GM19438 (cell line): ENCODE measurements at regions not wholly inside any gene's neighbourhood (a gene's known extent, or its start where the extent isn't known, plus 50 kb on each side); places are given as distances from the start of the nearest gene placed in this dataset.
"Not testable (repeated sequence)": the region's sequence is repeated elsewhere in the genome, so short reads cannot be mapped to it uniquely, and the experiment has no call there.

ENCODE experiments used
- ATAC-seq: cut with Tn5 transposase; IDR thresholded peaks from one replicate; pipeline ENCODE4 v1.9.1; 2021; ENCODE audit warnings: low read depth; ENCODE audit not compliant: unreplicated experiment

DNA sequence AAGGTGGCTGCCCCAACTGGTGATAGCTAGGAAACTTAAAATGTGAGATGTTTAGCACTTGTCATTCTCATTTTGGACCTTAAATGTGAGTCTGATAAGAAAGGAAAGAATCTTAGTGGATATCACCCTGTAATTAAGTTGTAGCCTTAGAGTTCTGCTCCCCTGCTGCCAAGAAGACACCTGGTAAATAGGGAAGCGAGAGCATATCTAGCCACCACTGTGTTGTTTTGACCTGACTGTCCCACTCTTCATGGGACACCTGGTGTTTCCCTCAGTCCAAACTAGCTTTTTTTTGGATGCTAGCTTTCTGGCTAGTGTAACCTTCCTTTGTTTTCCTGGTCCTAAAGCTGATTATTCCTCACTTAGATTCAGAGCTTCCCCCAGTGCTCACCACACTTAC lies 357.6 kb downstream of the RAD51AP2 start:
- ATAC-seq: peak; percentile 96

DNA sequence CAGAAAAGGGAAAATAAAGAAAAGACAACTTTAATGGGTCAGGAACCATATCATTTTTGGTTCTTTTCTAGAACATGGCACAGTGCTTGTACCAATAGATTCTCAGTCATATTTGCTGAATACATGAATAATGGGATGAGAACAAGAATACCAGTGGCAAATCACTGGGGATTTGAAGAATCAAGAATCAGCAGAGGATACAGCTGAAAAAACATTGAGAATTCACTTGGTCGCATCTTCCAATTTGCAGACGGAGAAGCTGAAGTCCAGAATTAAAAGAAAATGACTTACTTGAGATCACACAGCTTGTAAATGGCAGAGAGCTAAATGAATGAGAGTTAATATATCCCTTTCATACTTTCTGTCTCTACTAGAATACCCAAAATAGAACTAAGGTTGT lies 362.2 kb downstream of the RAD51AP2 start:
- ATAC-seq: no peak

DNA sequence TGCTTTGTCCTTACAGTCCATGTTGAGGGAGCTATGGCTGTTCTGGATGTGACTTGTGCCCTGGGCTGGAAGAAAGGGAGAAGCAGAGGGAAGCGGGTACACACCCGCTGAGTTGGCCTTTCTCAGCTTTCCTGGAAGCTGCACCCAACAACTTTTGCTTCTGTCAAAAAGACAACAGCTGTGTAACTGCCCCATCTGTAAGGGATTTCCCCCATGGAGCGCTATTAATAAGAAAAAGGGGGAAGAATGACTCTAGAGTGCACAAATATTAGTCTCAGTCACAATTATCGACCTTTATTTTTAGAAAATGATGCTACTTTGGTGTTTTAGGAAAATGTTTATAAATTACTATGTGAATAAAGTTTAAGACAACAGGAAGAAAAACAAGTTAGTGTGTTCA lies 368.3 kb downstream of the RAD51AP2 start:
- no peak for ATAC-seq

DNA sequence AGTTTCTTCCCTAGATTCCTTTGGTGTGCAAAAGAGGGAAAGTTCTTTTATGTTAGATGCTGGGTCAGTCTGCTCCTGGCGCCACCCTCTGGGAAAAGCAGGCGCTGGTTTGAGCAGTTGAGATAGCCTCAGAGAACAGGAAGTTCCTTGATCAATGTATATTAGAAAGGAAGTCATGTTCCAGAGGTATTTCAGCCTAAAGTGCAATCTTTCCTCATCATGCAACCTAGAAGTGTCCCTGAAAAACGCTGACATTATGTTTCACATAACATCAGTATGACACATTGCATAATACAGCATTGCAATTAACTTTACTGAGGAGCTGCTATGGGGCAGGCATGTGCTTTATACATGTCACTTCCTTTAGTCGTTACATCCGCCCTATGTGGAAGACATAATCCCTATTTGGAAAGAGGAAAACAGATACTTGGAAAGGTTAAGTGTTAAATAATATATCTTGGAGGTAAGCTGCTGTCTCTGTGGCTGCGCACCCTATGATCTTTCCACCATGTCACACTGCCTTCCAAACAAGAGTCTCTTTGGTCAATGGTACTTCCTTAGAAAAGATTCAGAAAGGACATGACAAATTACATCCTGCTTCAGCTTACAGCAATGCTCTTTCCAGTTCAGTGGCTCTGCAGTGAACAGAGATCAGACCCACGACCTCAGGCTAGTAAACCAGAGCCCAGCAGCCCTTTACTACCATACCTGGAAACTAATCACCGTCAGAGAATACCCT lies 369.7 kb downstream of the RAD51AP2 start:
- peak; percentile 47 for ATAC-seq

DNA sequence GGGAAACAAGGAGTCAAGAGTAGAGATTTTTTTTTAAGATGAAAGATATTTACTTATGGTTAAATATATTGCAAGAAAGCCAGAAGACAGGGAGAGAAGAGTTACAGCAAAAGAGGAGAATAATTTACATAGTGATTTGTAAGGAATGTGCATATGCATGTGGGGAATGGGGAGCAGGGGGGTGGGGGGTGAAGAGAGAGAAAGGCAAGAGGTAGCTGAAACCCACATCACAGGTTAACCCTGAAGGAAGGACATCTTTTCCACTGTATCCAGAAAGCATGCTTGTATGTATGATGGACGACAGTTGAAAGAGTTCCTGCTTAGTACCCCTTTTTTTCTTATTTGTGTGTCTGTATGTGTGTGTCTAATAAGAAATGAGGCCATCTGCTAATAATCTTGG lies 371.9 kb downstream of the RAD51AP2 start:
- no peak for ATAC-seq

DNA sequence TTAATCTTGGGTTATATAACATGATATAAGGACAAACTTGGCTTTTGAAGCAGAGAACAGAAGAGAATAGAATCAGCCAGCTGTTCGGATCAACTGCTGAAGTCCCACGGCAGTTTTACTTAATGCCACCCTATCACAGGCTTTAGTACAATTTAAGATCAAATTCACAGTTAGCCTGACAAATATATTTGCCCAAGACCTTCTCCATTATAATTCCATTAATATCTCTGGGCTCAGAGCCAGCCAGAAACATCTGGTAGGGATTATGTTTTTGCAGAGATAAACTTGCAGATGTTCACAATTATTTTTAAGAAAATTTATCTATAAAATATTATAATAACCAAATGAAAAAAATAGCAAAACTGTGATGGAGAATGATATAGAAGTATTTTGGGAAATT lies 381.4 kb downstream of the RAD51AP2 start:
- no peak for ATAC-seq

DNA sequence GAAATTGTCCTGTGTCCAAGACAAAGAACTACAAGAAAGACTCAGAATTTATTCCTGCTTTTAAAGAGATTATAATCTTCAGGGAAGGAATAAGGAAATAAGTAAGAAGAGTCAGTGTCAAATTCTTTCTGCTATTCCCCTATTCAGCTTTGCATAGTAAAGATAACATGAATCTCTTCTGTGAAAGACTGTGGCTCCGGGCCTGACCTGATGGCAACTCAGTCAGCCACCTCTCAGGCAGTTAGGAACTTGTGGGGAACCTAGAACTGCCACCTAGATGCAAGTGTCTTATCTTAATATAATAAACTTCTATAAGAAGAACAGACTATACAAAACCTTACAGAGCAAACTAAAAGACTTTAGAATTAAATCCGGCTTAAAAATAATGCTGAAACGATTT lies 382.0 kb downstream of the RAD51AP2 start:
- no peak for ATAC-seq

DNA sequence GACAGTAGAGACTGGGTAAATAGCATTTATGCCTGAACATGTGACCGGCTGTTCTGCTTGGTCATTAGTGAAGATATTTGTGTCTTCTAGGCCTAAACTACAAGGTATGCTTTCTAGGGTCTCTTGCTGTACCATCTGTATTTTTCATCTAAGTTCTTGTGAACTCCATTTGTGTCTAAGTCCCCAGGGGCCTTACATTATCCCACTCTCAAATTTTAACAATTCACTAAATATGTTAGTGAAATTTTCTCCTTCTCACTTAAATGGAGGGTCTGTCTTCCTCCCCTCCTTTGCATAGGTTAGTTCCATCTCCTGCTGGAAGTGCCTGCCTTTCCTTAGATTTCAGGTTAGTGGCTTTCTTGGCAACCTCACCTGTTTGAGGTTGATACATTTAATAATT lies 382.6 kb downstream of the RAD51AP2 start:
- ATAC-seq: no peak

DNA sequence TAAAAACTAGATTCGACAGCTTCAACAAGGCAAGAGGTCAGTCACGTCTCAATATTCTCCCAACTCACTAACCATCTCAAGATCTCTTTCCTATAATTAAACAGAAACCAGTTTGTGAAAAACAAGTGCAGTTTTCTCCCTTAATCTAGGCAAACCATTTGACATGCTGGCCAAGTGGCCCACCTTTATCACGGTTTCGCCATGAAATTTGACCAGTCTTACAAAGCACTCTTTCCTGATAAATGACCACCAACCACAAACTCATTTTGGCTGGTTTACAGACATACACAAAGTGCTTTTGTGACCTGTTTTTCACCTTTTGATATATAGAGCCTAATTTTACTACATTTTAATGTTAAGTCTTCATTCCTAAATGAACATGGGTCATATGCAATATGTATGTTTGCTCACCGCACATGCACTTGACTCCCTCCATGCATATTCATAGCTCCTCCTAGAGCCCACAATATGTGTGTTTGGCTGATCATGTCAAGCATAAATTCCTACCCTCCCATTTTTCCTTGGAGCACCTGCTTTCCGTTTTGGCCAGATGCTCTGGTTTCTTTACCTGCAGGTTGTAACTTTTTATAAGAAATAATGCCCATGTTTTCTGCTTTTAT lies 385.1 kb downstream of the RAD51AP2 start:
- ATAC-seq: no peak

DNA sequence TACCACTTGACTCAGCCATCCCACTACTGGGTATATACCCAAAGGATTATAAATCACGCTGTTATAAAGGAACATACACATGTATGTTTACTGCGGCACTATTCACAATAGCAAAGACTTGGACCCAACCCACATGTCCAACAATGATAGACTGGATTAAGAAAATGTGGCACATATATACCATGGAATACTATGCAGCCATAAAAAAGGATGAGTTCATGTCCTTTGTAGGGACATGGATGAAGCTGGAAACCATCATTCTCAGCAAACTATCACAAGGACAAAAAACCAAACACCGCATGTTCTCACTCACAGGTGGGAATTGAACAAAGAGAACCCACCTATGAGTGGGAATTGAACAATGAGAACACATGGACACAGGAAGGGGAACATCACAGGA lies 387.6 kb downstream of the RAD51AP2 start:
- ATAC-seq: not testable (repeated sequence)

DNA sequence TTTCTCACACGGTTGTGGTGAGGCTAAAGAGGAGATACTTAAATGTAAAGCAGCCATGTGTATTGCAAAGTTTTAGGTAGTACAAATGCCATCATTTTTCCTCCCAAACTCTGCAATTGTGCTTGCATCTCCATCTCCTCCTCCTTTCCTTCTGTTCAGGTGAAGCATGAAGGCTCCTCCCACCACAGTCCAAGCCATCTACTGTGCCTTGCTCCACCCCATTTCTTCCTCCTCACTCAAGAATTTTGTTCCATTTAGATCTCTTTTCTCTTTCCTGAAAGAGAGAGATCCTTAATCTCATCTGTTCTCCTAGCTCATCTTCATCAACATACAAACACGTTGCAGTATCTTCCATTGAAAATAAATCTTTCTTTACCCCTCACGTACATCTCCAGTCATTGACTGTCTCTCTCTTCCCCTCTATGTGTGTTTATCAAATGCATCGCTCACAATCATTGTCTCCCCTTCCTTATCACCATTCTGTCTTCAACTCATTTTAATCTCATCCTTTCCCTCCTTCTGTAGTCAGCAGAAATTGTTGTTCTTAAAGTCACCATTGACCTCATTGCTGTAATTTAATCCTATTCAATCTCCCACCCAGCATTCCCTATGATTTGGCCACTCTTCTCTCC lies 392.1 kb downstream of the RAD51AP2 start:
- no peak for ATAC-seq

DNA sequence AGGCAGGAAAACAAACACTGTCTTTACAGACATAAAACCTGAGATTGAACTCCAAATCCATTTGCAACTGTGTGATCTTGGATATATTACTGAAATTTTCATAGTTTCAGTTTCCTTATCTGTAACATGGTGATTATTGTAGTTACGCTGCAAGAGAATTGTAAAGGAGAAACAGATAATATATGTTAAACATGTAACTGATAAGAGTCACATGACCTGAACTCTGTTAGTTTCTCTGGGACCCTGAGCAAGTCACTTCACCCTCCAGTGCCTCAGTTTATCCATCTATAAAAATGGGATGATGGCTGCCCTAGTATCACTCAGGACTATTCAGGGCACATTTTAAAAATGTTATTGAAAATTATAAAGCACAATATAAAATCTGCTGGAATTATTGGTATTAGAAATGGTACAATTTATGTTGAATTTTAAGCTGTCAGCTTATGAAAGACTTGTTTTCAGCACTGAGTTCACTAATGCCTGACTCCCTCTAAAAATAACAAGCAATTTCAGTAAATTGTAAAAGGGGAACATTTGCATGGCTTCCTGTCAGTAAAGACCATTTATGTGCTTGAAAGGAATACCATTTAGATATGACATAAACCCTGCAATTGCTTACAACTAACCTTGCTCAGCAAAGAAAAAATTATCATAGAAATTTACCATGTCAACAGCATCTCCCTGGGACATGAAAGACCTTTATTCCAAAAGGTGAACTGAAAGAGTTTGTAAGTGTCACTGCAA lies 393.5 kb downstream of the RAD51AP2 start:
- no peak for ATAC-seq

DNA sequence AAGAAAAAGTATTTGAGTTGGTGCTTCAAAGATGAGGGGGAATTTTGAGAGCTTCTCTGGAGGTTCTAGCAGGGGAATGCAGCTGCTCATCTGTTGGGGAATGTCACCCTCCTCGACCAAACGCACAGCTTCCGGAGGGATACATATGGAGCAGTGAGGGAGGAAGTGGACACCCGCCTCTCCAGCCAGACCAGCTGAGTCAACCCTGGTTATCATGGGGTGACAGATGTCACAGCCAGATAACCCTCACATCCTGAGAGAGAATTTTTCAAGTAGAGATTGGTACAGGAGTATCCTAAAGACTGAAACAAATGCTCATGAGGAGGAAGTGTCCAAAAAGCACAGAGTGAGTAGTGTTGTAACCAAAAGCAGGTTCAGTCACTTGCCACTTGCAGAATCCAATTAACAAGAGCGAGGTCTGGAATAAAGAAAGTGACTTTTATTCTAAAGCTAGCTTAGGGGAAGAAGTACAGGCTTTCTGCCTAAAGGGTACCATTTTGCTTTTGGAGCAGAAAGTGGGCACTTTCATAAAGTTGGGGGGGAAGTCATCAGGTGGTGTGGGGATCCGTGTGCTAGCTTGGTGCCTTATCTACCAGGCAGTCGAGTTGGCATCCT lies 395.2 kb downstream of the RAD51AP2 start:
- no peak for ATAC-seq

DNA sequence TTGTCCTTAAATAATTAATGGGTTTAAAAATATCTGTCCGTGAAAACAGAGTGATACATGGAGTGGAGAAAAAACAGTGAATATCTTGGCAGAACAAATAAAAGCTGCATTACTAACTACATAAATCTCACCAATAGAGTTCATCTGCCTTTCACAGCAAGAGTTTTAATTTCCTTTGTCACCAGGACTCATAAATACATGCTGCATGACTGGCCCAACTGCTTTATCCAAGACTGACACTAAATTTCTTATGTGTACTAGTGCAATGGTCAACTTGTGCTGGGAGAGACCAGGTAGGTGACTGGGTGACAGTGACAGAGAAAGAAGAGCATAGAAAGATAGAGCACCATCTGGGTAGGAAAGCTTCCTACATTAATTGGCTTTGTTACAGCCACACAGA lies 402.8 kb downstream of the RAD51AP2 start:
- no peak for ATAC-seq

DNA sequence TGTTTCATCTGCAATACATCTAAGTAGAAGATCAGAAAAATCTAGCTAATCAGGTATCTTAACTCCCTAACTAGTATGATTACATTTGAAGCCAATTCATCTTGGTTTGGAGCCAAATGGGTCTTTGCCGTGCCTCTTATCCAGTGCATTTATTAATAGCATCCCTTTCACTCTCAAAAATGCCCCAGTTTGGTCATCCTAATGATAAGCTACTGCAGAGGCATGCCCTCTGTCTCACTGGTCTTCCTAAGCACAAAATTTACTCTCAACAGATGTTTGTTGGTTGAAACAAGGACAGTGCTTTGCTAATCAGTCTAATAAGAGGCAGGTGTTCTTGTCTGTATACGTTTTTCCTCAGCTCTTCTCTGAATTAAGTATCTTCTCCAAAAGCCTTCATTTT lies 403.2 kb downstream of the RAD51AP2 start:
- ATAC-seq: no peak

DNA sequence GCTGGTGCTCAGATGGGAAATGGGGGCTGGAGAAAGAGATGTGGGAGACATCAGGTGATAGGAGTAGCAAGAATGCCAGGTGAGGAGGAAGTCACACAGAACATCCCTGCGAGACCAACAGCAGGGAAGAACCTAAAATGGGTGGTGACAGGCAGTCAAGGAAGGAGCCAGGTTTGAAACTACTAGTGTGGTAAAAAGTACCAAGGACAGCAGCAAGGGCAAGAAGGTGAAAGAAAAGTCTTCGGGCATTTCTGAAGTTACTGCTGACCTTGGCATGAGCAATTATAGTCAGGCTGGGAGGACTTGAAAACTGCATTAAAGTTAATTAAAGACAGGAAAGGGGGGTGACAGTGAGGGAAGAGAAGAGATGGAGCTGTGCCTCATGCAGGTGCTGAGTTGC lies 410.4 kb downstream of the RAD51AP2 start:
- ATAC-seq: no peak

DNA sequence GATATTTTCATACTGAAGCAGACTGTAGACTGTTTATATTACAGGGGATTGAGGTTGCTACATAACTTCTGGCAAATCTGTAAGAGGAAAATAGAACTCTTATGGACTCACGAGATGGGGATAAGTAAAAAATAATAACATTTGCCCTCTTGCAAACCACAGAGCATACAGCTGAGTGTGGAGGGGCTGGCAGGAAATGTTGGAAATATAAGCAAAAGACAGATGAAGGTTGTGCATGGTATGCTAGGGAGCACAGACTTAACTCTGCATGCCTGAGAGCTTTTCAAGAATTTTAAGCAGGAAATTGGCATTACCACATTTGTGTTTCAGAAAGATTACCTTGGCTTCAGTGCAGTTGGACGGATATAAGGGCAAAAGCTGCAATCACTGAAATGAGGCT lies 411.1 kb downstream of the RAD51AP2 start:
- no peak for ATAC-seq

DNA sequence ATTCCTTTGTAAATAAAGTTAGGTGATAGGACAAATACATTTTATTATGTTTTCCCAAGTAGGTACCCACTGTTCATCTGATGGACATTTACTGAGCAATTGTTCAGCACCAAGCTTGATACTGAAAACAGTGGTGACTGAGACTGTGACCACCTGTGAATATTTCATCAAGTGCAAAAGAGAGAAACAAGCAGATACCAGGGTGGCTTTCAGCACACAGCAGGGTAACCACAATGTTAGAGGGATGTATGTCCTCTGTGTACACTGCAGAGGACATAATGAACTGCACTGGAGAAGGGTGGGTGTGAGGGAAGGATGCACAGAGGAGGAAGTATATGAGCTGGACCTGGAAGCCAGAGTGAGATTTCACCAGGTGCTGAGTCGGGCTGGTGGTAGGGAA lies 411.8 kb downstream of the RAD51AP2 start:
- peak; percentile 62 for ATAC-seq

DNA sequence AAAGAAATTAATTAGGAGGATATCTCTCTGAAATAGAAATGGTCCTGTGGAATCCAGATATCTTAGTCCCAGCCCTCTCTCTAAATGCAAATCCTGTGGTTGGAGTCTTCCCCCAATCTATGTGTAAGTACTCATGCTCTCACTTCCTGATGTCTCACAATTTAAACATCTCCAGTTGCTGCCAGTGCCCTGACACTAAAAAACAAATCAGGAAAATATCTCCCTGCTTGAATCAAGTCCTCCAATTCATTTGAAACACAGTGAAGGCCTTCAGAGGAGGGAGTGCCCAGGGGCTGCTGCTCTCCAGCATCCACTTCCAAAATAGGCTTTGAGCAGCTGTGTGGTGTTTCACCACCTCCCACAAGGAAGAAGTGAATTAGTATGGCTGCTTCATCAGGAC lies 413.8 kb downstream of the RAD51AP2 start:
- peak; percentile 73 for ATAC-seq

DNA sequence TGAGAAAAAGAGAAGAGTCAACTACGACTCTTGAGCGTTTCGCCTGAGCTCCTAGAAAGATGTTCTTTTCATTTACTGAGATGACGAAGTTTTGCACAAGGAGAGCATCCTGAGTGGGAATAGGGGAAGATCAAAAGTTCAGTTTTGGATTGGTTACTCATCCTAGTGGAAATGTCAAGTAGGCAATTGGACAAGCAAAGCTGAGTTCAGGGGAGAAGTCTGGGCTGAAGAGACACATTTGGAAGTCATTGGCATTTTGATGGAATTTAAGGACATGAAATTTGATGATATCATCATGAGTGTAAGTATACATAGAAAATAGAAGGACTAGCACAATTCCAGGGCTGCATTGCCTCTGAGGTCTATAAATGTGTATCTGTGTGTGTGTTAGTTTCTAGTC lies 416.6 kb downstream of the RAD51AP2 start:
- no peak for ATAC-seq

DNA sequence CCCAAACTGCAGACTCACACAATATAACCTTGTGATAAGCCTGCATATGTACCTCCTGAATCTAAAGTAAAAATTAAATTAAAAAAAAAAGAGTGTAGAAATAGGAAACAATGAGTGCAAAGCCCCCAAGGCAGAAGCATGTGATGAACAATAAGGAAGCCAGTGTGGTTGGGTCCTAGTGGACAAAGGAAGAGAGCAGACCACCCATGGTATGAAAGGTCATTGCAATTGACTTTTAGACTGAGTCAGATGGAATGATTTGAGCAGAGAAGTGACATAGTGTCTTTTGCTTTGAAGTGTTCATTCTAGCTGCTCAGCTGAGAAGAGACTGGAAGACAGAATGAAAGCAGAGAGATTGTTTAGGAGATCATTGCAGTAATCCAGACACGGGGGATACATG lies 417.1 kb downstream of the RAD51AP2 start:
- ATAC-seq: no peak
